ENCODE measurements at regions not wholly inside any gene's neighbourhood (a gene's known extent, or its start where the extent isn't known, plus 50 kb on each side); places are given as distances from the start of the nearest gene placed in this dataset.

DNA sequence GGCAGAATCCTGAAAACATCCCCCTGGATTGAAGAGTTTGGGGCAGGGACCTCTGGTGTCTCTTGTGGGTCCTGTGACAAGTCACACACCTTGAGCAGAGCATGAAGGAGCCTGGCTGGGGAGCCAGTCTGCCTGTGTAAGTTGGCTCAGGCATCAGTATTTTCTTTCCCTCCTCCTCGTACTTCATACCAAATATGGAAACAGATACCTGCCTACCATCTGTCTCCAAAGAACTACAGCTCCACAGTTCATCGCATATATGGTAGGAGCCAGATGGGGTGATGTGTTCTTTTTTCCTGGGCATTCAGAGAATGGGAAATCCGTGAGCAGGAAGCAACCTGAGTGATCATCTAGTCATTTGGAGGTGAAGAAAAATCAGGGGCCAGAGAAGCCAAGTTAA is 177.3 kb upstream of the RAD23B start:
- WGBS, 2 donors (ENCODE audit: low coverage in 1 of 2): 49 to 75% methylated on average over 2 of the region's 3 CpGs
- ATAC-seq: no peak
- Histone ChIP-seq H3K4me1 (no peaks in the 10 kb centered on the region), H3K27me3 (no peaks in the 10 kb centered on the region), H3K4me3 (no peak overlapping the region), H3K36me3 (no peaks in the 10 kb centered on the region), H3K9me3 (no peaks in the 10 kb centered on the region), H3K27ac (no peak overlapping the region)
- TF ChIP-seq EP300 (IDR thresholded peaks at IDR 0.05) (no peak), POLR2A (IDR thresholded peaks at IDR 0.05) (no peak), POLR2AphosphoS5 (IDR thresholded peaks at IDR 0.05) (no peak)
- TF ChIP-seq, protein P1, sequence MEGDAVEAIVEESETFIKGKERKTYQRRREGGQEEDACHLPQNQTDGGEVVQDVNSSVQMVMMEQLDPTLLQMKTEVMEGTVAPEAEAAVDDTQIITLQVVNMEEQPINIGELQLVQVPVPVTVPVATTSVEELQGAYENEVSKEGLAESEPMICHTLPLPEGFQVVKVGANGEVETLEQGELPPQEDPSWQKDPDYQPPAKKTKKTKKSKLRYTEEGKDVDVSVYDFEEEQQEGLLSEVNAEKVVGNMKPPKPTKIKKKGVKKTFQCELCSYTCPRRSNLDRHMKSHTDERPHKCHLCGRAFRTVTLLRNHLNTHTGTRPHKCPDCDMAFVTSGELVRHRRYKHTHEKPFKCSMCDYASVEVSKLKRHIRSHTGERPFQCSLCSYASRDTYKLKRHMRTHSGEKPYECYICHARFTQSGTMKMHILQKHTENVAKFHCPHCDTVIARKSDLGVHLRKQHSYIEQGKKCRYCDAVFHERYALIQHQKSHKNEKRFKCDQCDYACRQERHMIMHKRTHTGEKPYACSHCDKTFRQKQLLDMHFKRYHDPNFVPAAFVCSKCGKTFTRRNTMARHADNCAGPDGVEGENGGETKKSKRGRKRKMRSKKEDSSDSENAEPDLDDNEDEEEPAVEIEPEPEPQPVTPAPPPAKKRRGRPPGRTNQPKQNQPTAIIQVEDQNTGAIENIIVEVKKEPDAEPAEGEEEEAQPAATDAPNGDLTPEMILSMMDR (IDR thresholded peaks at IDR 0.05): no peak

DNA sequence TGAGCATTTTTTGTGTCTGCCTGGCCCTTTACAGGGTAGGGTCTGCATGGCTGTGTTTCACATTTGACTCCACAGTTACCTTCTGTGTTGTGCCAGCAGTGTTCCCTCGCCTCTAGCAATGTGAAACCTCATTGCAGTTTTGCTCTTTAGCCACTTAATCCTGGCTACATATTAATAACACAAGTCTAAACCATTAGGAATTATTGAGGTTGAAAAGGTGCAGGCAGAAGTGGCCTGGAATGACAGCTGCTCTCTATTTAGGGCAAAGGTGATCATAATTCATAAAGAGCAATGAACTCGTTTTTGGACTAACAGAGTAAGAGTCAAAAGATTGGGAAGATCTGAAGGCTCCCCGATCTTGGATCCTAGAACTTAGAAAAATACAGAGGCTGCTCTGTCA is 176.7 kb upstream of the RAD23B start:
- 80 to 86% methylated on average over 1 to 3 of the region's 3 CpGs for WGBS, 2 donors (ENCODE audit: low coverage in 1 of 2)
- Histone ChIP-seq H3K27me3 (no peaks in the 10 kb centered on the region), H3K9me3 (no peaks in the 10 kb centered on the region), H3K36me3 (no peaks in the 10 kb centered on the region), H3K27ac (no peak overlapping the region), H3K4me1 (no peaks in the 10 kb centered on the region), H3K4me3 (no peak overlapping the region)
- ATAC-seq: no peak
- no peak for TF ChIP-seq POLR2AphosphoS5 (IDR thresholded peaks at IDR 0.05)
- TF ChIP-seq, protein P1 (IDR thresholded peaks at IDR 0.05): no peak
- no peak for TF ChIP-seq EP300 (IDR thresholded peaks at IDR 0.05)
- no peak for TF ChIP-seq POLR2A (IDR thresholded peaks at IDR 0.05)

DNA sequence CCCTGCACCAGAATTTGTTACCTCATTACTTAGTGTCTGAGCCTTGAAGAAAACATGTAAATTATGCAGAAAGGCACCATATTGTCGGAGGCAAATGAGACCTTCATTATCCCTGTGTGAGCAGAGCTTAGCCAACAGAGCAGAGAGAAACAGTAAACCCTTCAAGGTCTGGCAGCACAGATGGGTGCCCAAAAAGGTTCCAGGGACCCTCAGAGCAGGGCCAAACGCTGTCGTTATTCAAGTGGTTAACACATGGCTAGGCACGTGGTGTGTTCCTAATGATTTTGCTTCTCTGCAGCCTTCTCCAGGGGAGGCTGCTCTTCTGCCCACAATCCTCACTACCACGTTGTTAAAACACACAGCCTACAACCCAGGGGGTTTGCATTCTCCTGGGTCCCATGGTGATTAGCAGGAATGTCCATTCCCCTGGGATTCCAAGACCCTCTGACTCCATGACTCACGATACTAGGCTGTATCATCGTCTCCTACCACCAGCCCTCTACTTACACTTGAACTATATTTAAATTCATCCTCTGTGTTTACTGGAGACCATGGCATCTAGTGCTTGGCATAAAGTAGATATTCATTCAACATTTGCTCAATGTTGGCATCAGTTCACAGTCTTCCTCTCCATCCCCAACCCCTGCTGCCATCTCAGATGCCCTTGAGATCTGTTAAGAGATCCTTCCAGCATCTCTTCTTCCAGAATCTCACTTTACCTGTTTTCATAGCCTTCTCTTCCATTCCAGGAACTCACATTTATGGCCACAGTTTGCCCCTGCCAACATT is 174.5 kb upstream of the RAD23B start:
- H3K4me3 ChIP-seq: no peak overlapping the region
- TF ChIP-seq, protein P1 (IDR thresholded peaks at IDR 0.05): no peak
- TF ChIP-seq POLR2A (IDR thresholded peaks at IDR 0.05) (no peak), POLR2AphosphoS5 (IDR thresholded peaks at IDR 0.05) (no peak), EP300 (IDR thresholded peaks at IDR 0.05) (no peak)
- H3K27me3 ChIP-seq: no peaks in the 10 kb centered on the region
- 78 to 88% methylated on average over 4 to 7 of the region's 7 CpGs for WGBS, 2 donors (ENCODE audit: low coverage in 1 of 2)
- no peaks in the 10 kb centered on the region for H3K36me3 ChIP-seq
- no peaks in the 10 kb centered on the region for H3K9me3 ChIP-seq
- no peak for ATAC-seq
- no peak overlapping the region for H3K27ac ChIP-seq
- H3K4me1 ChIP-seq: no peaks in the 10 kb centered on the region

DNA sequence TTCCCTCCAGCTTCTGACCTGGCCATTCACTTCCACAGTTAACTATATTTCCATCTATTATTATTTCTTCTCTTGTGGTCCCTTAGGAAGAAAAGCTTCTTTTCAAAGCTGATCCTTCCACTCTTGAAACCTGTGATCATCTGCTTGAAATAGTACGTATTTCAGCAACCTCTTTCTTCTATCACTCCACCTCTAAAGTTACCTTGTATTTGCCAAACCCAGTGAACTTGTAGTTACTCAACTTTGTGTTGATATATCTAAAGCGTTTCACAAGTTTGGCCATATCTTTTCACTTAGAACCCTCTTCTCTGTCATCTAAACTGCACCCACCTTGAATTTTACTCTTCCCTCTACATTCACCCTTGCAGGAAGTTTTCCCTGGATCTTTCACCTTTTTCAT is 173.8 kb upstream of the RAD23B start:
- ATAC-seq: no peak
- whole genome bisulfite sequencing, 2 donors (ENCODE audit: low coverage in 1 of 2): 85 to 93% methylated on average over 2 of the region's 2 CpGs
- H3K27ac ChIP-seq: no peak overlapping the region
- no peaks in the 10 kb centered on the region for H3K9me3 ChIP-seq
- no peaks in the 10 kb centered on the region for H3K27me3 ChIP-seq
- no peak overlapping the region for H3K4me3 ChIP-seq
- no peaks in the 10 kb centered on the region for H3K36me3 ChIP-seq
- TF ChIP-seq POLR2AphosphoS5 (IDR thresholded peaks at IDR 0.05) (no peak), POLR2A (IDR thresholded peaks at IDR 0.05) (no peak), EP300 (IDR thresholded peaks at IDR 0.05) (no peak)
- TF ChIP-seq, protein P1 (IDR thresholded peaks at IDR 0.05): no peak
- H3K4me1 ChIP-seq: no peaks in the 10 kb centered on the region

DNA sequence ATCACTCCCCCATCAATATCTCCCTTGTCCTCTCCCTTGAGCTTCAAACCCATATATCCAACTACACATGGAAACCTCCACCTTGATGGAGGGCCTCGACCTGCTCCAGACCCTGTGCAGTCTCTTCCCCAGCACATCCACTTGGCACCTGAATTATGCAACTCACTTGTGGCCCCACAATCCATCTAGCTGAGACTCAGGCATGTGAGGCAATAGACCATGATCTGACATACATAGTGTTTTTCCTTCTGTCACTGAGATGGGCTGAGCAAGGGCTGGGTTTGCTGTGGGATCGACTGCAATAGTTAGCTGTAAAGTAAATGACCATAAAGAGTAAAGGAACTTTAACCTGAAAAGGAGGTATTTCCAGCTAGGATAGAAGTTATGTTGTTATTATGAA is 172.9 kb upstream of the RAD23B start:
- no peak overlapping the region for H3K27ac ChIP-seq
- WGBS, 2 donors (ENCODE audit: low coverage in 1 of 2): 69 to 81% methylated on average over 2 of the region's 2 CpGs
- ATAC-seq: no peak
- no peak overlapping the region for H3K4me3 ChIP-seq
- H3K27me3 ChIP-seq: no peaks in the 10 kb centered on the region
- no peaks in the 10 kb centered on the region for H3K9me3 ChIP-seq
- no peaks in the 10 kb centered on the region for H3K36me3 ChIP-seq
- TF ChIP-seq POLR2AphosphoS5 (IDR thresholded peaks at IDR 0.05): no peak
- TF ChIP-seq, protein P1 (IDR thresholded peaks at IDR 0.05): no peak
- no peaks in the 10 kb centered on the region for H3K4me1 ChIP-seq
